ENCODE measurements at regions not wholly inside any gene's neighbourhood (a gene's known extent, or its start where the extent isn't known, plus 50 kb on each side); places are given as distances from the start of the nearest gene placed in this dataset.
"Not testable (repeated sequence)": the region's sequence is repeated elsewhere in the genome, so short reads cannot be mapped to it uniquely, and the experiment has no call there.

DNA sequence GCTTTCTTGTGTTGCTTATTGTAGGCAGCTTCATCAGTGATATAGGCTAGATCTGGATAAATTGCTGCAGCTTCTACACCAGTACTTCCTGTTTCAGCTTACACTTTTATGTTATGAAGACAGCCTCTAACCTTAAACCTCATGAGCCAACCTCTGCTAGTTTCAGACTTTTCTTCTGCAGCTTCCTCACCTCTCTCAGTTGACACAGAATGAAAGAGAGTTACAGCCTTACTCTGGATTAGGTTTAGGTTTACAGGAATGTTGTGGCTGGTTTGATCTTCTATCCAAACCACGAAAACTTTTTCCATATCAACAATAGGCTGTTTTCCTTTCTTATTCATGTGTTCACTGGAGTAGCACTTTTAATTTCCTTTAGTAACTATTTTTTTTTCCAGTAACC, 76.9 kb upstream of the RNPC3 start:
- peak; percentile 12 for DNase-seq (ENCODE audit: low read depth)
- TF ChIP-seq, protein P1, sequence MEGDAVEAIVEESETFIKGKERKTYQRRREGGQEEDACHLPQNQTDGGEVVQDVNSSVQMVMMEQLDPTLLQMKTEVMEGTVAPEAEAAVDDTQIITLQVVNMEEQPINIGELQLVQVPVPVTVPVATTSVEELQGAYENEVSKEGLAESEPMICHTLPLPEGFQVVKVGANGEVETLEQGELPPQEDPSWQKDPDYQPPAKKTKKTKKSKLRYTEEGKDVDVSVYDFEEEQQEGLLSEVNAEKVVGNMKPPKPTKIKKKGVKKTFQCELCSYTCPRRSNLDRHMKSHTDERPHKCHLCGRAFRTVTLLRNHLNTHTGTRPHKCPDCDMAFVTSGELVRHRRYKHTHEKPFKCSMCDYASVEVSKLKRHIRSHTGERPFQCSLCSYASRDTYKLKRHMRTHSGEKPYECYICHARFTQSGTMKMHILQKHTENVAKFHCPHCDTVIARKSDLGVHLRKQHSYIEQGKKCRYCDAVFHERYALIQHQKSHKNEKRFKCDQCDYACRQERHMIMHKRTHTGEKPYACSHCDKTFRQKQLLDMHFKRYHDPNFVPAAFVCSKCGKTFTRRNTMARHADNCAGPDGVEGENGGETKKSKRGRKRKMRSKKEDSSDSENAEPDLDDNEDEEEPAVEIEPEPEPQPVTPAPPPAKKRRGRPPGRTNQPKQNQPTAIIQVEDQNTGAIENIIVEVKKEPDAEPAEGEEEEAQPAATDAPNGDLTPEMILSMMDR (IDR thresholded peaks at IDR 0.05; ENCODE audit: insufficient read depth, low read depth, low read length, missing control alignments): no peak
- H3K4me3 ChIP-seq (ENCODE audit: low read depth, low read length): no peak overlapping the region

DNA sequence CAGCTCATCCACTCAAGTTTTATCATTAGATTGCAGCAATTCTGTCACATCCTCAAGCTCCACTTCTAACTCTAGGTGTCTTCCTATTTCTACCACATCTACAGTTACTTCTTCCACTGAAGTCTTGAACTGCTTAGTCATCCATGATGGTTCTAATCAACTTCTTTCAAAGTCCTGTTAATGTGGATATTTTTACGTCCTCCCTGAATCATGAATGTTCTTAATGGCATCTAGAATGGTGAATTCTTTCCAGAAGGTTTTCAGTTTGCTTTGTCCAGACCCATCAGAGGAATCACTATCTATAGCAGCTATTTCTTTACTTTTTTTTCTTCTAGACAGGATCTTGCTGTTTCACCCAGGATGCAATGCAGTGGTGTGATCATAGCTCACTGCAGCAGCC, 78.0 kb upstream of the RNPC3 start:
- no peak for DNase-seq (ENCODE audit: low read depth)
- TF ChIP-seq, protein P1 (IDR thresholded peaks at IDR 0.05; ENCODE audit: insufficient read depth, low read depth, low read length, missing control alignments): no peak
- H3K4me3 ChIP-seq (ENCODE audit: low read depth, low read length): no peak overlapping the region

DNA sequence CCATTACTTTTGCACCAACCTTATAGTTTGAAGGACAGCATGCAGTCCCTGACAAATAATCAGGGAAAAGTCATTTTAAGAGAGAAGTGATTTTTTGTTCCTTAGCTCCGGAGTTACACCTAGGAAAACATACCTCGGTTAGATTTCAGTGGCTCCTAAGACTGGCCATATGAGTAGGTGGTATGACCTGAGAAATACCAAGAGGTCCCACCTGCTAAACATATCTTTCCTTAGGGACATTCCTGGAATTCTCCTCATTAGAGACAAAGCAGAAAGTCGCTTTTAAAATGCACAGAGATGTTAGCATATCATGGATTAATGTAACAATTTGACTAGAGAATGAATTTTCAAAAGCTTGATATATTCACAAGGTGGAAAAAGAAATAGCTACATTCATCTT, 84.2 kb upstream of the RNPC3 start:
- DNase-seq (ENCODE audit: low read depth): no peak
- TF ChIP-seq, protein P1 (IDR thresholded peaks at IDR 0.05; ENCODE audit: insufficient read depth, low read depth, low read length, missing control alignments): no peak
- H3K4me3 ChIP-seq (ENCODE audit: low read depth, low read length): no peak overlapping the region

DNA sequence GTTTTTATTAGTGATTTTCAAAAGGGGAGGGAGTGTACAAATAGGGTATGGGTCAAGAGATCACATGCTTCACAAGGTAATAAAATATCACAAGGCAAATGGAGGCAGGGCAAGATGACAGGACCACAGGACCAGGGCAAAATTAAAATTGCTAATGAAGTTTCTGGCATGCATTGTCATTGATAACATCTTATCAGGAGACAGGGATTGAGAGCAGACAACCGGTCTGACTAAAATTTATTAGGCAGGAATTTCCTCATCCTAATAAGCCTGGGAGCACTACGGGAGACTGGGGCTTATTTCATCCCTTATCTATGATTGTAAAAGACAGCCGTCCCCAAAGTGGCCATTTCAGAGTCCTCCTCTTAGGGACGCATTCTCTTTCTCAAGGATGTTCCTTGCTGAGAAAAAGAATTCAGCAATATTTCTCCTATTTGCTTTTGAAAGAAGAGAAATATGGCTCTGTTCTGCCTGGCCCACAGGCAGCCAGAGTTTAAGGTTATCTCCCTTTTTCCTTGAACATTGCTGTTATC, 88.9 kb upstream of the RNPC3 start:
- not testable (repeated sequence) for DNase-seq (ENCODE audit: low read depth); H3K4me3 ChIP-seq (ENCODE audit: low read depth, low read length)

DNA sequence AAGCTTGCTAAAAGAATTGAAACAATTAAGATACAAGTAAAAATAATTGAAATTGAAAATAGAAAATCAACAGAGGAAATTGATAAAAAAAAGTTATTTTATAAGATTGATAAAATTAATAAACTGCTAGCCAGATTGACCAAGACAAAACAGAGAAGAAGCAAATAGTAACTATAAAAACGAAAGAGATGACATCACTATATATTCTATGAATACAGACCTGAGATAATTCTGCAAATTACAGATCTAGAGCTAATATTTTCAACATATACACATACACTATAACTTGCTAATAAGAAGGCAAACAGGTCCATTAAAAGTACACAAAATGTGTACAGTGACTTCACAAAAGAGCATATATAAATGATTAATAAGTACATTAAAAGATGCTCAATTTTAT, 90.1 kb upstream of the RNPC3 start:
- H3K4me3 ChIP-seq (ENCODE audit: low read depth, low read length): no peak overlapping the region
- TF ChIP-seq, protein P1 (IDR thresholded peaks at IDR 0.05; ENCODE audit: insufficient read depth, low read depth, low read length, missing control alignments): no peak
- DNase-seq (ENCODE audit: low read depth): no peak

DNA sequence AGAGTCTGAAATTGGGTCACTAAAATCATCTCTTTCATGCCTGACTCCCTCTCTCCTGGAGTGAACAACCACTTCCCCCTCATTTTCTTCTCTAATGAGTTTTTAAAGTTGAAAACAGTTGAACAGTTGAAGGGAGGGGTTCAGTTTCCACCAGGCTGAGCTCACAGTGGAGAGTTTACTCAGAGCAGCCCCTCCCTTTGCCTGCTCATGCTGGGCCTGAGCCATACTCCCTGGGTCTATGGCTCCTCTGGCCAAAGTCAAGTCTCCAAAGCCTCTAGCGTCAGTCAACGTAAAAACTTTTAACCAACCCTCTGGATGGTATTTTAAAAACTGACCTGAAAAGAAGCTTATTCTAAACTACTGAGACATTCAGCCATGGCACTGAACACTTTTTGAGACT, 100.8 kb upstream of the RNPC3 start:
- no peak overlapping the region for H3K4me3 ChIP-seq (ENCODE audit: low read depth, low read length)
- TF ChIP-seq, protein P1 (IDR thresholded peaks at IDR 0.05; ENCODE audit: insufficient read depth, low read depth, low read length, missing control alignments): no peak
- no peak for DNase-seq (ENCODE audit: low read depth)

DNA sequence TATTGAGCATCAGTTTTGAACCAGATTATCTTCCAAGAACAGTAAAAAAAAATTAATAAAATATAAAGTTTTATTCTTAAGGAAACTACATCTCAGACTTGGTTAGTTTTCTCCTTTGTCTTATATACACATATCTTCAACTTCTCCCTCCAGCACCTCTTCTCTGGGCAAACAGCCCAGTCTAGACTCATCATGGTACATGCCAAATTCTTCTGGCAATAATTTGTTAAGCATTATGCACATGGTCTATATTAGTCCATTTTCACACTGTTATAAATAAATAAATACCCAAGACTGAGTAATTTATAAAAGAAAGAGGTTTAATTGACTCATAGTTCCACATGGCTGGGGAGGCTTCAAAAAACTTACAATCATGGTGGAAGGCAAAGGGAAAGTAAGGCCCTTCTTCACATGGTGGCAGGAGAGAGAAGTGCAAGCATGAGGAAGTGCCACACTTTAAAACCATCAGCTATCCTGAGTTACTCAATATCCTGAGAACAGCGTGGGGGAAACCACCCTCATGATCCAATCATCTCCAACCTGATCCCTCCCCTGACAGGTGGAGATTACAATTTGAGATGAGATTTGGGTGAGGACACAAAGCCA, 108.7 kb upstream of the RNPC3 start:
- TF ChIP-seq, protein P1 (IDR thresholded peaks at IDR 0.05; ENCODE audit: insufficient read depth, low read depth, low read length, missing control alignments): no peak
- no peak for DNase-seq (ENCODE audit: low read depth)
- H3K4me3 ChIP-seq (ENCODE audit: low read depth, low read length): no peak overlapping the region
